GM23338 (cell line): ENCODE measurements at regions not wholly inside any gene's neighbourhood (a gene's known extent, or its start where the extent isn't known, plus 50 kb on each side); places are given as distances from the start of the nearest gene placed in this dataset.

Source experiments
- ATAC-seq: fragments of 200-7000 bp; cut with Tn5 transposase; 3 replicates; pipeline ENCODE4 v1.9.1; 2020
- DNase-seq: peaks from one replicate; pipeline ENCODE4 v3.0.0-alpha.2; 2015; ENCODE audit warnings: low spot score
- H2AFZ ChIP-seq: fragments of 200-600 bp; sonication (generic); 2 replicates; pipeline ENCODE4 v1.8.0; 2016; ENCODE audit warnings: antibody characterized with exemption, mild to moderate bottlenecking, moderate library complexity
- H3F3A ChIP-seq: fragments of 200-600 bp; sonication (generic); replicated peaks from 2 replicates; pipeline ENCODE4 v1.8.0; 2017; ENCODE audit warnings: antibody characterized with exemption, mixed run types, low read depth
- H3K27ac ChIP-seq: fragments of 200-600 bp; sonication (generic); 2 replicates; pipeline ENCODE4 v1.6.1; 2016; ENCODE audit warnings: low read depth
- H3K27me3 ChIP-seq: fragments of 200-600 bp; sonication (generic); 2 replicates; pipeline ENCODE4 v1.8.0; 2016; ENCODE audit warnings: mild to moderate bottlenecking, mixed run types, moderate library complexity; ENCODE audit not compliant: insufficient read depth
- H3K36me3 ChIP-seq: fragments of 200-600 bp; sonication (generic); 2 replicates; pipeline ENCODE4 v1.8.0; 2016; ENCODE audit warnings: mild to moderate bottlenecking; ENCODE audit not compliant: insufficient read depth
- H3K4me1 ChIP-seq: fragments of 200-600 bp; sonication (generic); 2 replicates; pipeline ENCODE4 v1.8.0; 2016; ENCODE audit warnings: mild to moderate bottlenecking, moderate library complexity; ENCODE audit not compliant: insufficient read depth
- H3K4me2 ChIP-seq: fragments of 200-600 bp; sonication (generic); 2 replicates; pipeline ENCODE4 v1.7.1; 2017; ENCODE audit warnings: mixed run types
- H3K4me3 ChIP-seq: fragments of 200-600 bp; sonication (generic); 2 replicates; pipeline ENCODE4 v1.6.1; 2016; ENCODE audit warnings: mixed run types
- H3K79me2 ChIP-seq: fragments of 200-600 bp; sonication (generic); replicated peaks from 2 replicates; pipeline ENCODE4 v1.8.0; 2017; ENCODE audit warnings: mild to moderate bottlenecking; ENCODE audit not compliant: insufficient read depth
- H3K9me2 ChIP-seq: fragments of 200-600 bp; sonication (generic); 2 replicates; pipeline ENCODE4 v1.8.0; 2017; ENCODE audit not compliant: insufficient read depth
- H4K20me1 ChIP-seq: fragments of 200-600 bp; sonication (generic); replicated peaks from 2 replicates; pipeline ENCODE4 v1.8.0; 2017; ENCODE audit warnings: mild to moderate bottlenecking; ENCODE audit not compliant: insufficient read depth
- H3K27ac Mint-ChIP-seq: 2 replicates; pipeline ENCODE4 v1.8.0; 2020; ENCODE audit warnings: inconsistent platforms, mild to moderate bottlenecking, moderate library complexity, mixed read lengths
- H3K27me3 Mint-ChIP-seq: 3 replicates; pipeline ENCODE4 v1.8.0; 2022; ENCODE audit warnings: low read depth, mild to moderate bottlenecking, moderate library complexity, mixed read lengths, inconsistent platforms; ENCODE audit not compliant: insufficient read depth, poor library complexity
- H3K36me3 Mint-ChIP-seq: 3 replicates; pipeline ENCODE4 v1.8.0; 2021; ENCODE audit warnings: low read depth, mild to moderate bottlenecking, inconsistent platforms, moderate library complexity, mixed read lengths
- H3K4me1 Mint-ChIP-seq: 3 replicates; pipeline ENCODE4 v1.8.0; 2020; ENCODE audit warnings: mild to moderate bottlenecking, inconsistent platforms, mixed read lengths
- H3K4me3 Mint-ChIP-seq: 3 replicates; pipeline ENCODE4 v1.8.0; 2021; ENCODE audit warnings: moderate library complexity, mild to moderate bottlenecking, inconsistent platforms, mixed read lengths
- H3K9me3 Mint-ChIP-seq: 3 replicates; pipeline ENCODE4 v1.8.0; 2020; ENCODE audit warnings: moderate library complexity, mild to moderate bottlenecking, inconsistent platforms, mixed read lengths
- CREB1 ChIP-seq: fragments of 250-450 bp; sonication (Bioruptor Pico); IDR thresholded peaks from 2 replicates; pipeline ENCODE4 v1.5.0; 2020; ENCODE audit warnings: low read depth, mild to moderate bottlenecking, moderate library complexity
- JUNB ChIP-seq: IDR thresholded peaks from one replicate; pipeline ENCODE4 v1.6.1; 2016; ENCODE audit warnings: antibody characterized with exemption; ENCODE audit not compliant: unreplicated experiment
- STAT1 ChIP-seq: IDR thresholded peaks from one replicate; pipeline ENCODE4 v1.6.1; 2016; ENCODE audit warnings: antibody characterized with exemption; ENCODE audit not compliant: unreplicated experiment
- ZNF114 ChIP-seq: fragments of 250-450 bp; sonication (Bioruptor Pico); IDR thresholded peaks from 2 replicates; pipeline ENCODE4 v1.5.0; 2020; ENCODE audit warnings: mild to moderate bottlenecking, moderate library complexity
- ZNF331 ChIP-seq: fragments of 250-450 bp; sonication (Bioruptor Pico); IDR thresholded peaks from 2 replicates; pipeline ENCODE4 v1.5.0; 2020; ENCODE audit warnings: low read depth, mild to moderate bottlenecking, moderate library complexity
- ZNF462 ChIP-seq: fragments of 250-450 bp; sonication (Bioruptor Pico); IDR thresholded peaks from 2 replicates; pipeline ENCODE4 v1.5.0; 2020; ENCODE audit warnings: mild to moderate bottlenecking, moderate library complexity
- TF ChIP-seq, protein P1 (sequence below): IDR thresholded peaks from one replicate; pipeline ENCODE4 v1.6.1; 2018; ENCODE audit warnings: antibody characterized with exemption; ENCODE audit not compliant: unreplicated experiment

DNA sequence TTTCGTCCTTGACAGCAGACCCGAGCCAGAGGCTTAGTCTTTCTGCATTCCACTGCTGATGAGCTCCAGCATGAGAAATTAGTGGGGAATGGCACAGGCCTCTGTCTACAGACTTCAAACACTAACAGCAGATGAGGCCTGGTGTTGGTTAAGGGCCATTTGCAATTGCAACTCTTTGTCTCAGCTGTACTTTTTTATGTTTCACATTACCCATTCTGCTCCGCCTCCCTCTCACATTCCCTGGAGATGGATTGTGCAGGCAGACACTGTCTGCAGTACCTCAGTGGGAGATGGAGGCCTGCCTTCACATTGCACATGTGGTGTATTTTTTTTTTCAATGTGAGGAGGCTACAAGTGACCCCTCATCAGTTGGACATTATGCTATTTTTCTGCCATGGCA, 370.2 kb downstream of the DUSP10 start (continued):
- TF ChIP-seq ZNF462 (CRISPR knock-in tag) (no peak), ZNF114 (CRISPR knock-in tag) (no peak)
- TF ChIP-seq, protein P1, sequence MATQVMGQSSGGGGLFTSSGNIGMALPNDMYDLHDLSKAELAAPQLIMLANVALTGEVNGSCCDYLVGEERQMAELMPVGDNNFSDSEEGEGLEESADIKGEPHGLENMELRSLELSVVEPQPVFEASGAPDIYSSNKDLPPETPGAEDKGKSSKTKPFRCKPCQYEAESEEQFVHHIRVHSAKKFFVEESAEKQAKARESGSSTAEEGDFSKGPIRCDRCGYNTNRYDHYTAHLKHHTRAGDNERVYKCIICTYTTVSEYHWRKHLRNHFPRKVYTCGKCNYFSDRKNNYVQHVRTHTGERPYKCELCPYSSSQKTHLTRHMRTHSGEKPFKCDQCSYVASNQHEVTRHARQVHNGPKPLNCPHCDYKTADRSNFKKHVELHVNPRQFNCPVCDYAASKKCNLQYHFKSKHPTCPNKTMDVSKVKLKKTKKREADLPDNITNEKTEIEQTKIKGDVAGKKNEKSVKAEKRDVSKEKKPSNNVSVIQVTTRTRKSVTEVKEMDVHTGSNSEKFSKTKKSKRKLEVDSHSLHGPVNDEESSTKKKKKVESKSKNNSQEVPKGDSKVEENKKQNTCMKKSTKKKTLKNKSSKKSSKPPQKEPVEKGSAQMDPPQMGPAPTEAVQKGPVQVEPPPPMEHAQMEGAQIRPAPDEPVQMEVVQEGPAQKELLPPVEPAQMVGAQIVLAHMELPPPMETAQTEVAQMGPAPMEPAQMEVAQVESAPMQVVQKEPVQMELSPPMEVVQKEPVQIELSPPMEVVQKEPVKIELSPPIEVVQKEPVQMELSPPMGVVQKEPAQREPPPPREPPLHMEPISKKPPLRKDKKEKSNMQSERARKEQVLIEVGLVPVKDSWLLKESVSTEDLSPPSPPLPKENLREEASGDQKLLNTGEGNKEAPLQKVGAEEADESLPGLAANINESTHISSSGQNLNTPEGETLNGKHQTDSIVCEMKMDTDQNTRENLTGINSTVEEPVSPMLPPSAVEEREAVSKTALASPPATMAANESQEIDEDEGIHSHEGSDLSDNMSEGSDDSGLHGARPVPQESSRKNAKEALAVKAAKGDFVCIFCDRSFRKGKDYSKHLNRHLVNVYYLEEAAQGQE, result no peak

- no peaks in the 10 kb centered on the region for H3K79me2 ChIP-seq
- no peaks in the 10 kb centered on the region for H3K9me3 Mint-ChIP-seq
- no peak overlapping the region for H3K27ac Mint-ChIP-seq
- no peak overlapping the region for H3K4me2 ChIP-seq
- no peaks in the 10 kb centered on the region for H3K36me3 Mint-ChIP-seq
- H3K4me1 ChIP-seq, result no peaks in the 10 kb centered on the region
- no peaks in the 10 kb centered on the region for H3F3A ChIP-seq
- no peak overlapping the region for H2AFZ ChIP-seq
- H3K4me3 ChIP-seq, result no peak overlapping the region
- no peaks in the 10 kb centered on the region for H3K4me1 Mint-ChIP-seq
- DNase-seq, result no peak
- H3K27ac ChIP-seq, result no peak overlapping the region
- H4K20me1 ChIP-seq, result no peaks in the 10 kb centered on the region
- H3K36me3 ChIP-seq, result no peaks in the 10 kb centered on the region
- H3K4me3 Mint-ChIP-seq, result no peak overlapping the region
- no peak for TF ChIP-seq STAT1
- TF ChIP-seq ZNF331 (CRISPR knock-in tag), result no peak
- TF ChIP-seq ZNF462 (CRISPR knock-in tag), result no peak
- no peak for TF ChIP-seq JUNB
- no peak for TF ChIP-seq CREB1
- peaks cover 16% of the 10 kb centered on the region for H3K9me2 ChIP-seq
- ATAC-seq, result no peak
- peaks cover 2% of the 10 kb centered on the region for H3K27me3 Mint-ChIP-seq
- no peaks in the 10 kb centered on the region for H3K27me3 ChIP-seq
Measured at GRCh38 chr1:221373795-221374194, 368.1 kb downstream of the DUSP10 start.
